SK-N-SH (cell line): ENCODE measurements at regions not wholly inside any gene's neighbourhood (a gene's known extent, or its start where the extent isn't known, plus 50 kb on each side); places are given as distances from the start of the nearest gene placed in this dataset.

ENCODE experiments used
- CTCF ChIA-PET: fragments of 300-600, 350-600 bp; formaldehyde crosslinking; extraction: SDS; loops from one replicate; lab custom pipeline; 2021; lab: Yijun Ruan, JAX
- POLR2A ChIA-PET: fragments of 350-600 bp; sonication (Branson Sonifier 250); formaldehyde crosslinking; extraction: SDS; loops from one replicate; lab custom pipeline; 2020; ENCODE audit warnings: antibody characterized with exemption, inconsistent platforms; lab: Yijun Ruan, JAX
- DNase-seq: peaks from one replicate; pipeline ENCODE4 v3.0.0; 2012
- H2AFZ ChIP-seq: fragments of 200-600 bp; sonication (generic); 2 replicates; pipeline ENCODE4 v1.8.1; 2016; ENCODE audit warnings: antibody characterized with exemption, mild to moderate bottlenecking, low read depth
- H3F3A ChIP-seq: fragments of 200-600 bp; sonication (generic); replicated peaks from 2 replicates; pipeline ENCODE3; 2016; ENCODE audit warnings: antibody characterized with exemption, mild to moderate bottlenecking; ENCODE audit not compliant: insufficient read depth
- H3K27ac ChIP-seq, 2 experiments: fragments of 200-500 bp in 1 of 2; fragments of 200-600 bp in 1 of 2; sonication (Bioruptor generic) in 1 of 2; sonication (generic), shearing (Covaris generic) in 1 of 2; 2 replicates each; pipeline versions ENCODE4 v1.5.1 to v1.6.1; 2014 to 2016; ENCODE audit warnings: low read depth in 2 of 2, inconsistent platforms in 1 of 2, low read length in 1 of 2, mild to moderate bottlenecking in 1 of 2, mixed read lengths in 1 of 2
- H3K27me3 ChIP-seq: fragments of 200-600 bp; sonication (generic), shearing (Covaris generic); 2 replicates; pipeline ENCODE4 v1.6.1; 2016; ENCODE audit warnings: mixed run types; ENCODE audit not compliant: insufficient read depth
- H3K36me3 ChIP-seq, 2 experiments: fragments of 200-500 bp in 1 of 2; fragments of 200-600 bp in 1 of 2; sonication (Bioruptor generic) in 1 of 2; sonication (generic) in 1 of 2; replicated peaks in 1 of 2; 2 replicates each; pipeline versions ENCODE3 to v1.5.1; 2014 to 2016; ENCODE audit warnings: low read length in 1 of 2, mild to moderate bottlenecking in 1 of 2; ENCODE audit not compliant: insufficient read depth in 2 of 2, control insufficient read depth in 1 of 2
- H3K4me1 ChIP-seq, 2 experiments: fragments of 200-500 bp in 1 of 2; fragments of 200-600 bp in 1 of 2; sonication (Bioruptor generic) in 1 of 2; sonication (generic), shearing (Covaris generic) in 1 of 2; 2 replicates each; pipeline versions ENCODE4 v1.5.1 to v1.6.1; 2014 to 2016; ENCODE audit warnings: low read depth in 1 of 2, low read length in 1 of 2, mixed run types in 1 of 2; ENCODE audit not compliant: insufficient read depth in 2 of 2, control insufficient read depth in 1 of 2
- H3K4me2 ChIP-seq: fragments of 200-600 bp; sonication (generic), shearing (Covaris generic); 2 replicates; pipeline ENCODE4 v1.6.1; 2017; ENCODE audit warnings: mixed run types
- H3K4me3 ChIP-seq, 2 experiments: fragments of 200-500 bp in 1 of 2; fragments of 200-600 bp in 1 of 2; sonication (Bioruptor generic) in 1 of 2; sonication (generic), shearing (Covaris generic) in 1 of 2; 2 replicates each; pipeline versions ENCODE4 v1.5.1 to v1.8.1; 2014 to 2016; ENCODE audit warnings: low read depth in 2 of 2, inconsistent platforms in 1 of 2, low read length in 1 of 2, mild to moderate bottlenecking in 1 of 2, mixed read lengths in 1 of 2, moderate library complexity in 1 of 2
- H3K79me2 ChIP-seq: fragments of 200-600 bp; sonication (generic); 2 replicates; pipeline ENCODE4 v1.8.1; 2017; ENCODE audit warnings: mild to moderate bottlenecking; ENCODE audit not compliant: insufficient read depth
- H3K9ac ChIP-seq: fragments of 200-600 bp; sonication (generic); 2 replicates; pipeline ENCODE4 v1.6.1; 2017; ENCODE audit warnings: mixed run types
- H3K9me2 ChIP-seq: fragments of 200-600 bp; sonication (generic); 2 replicates; pipeline ENCODE4 v1.6.1; 2017; ENCODE audit warnings: mixed run types
- H3K9me3 ChIP-seq: fragments of 200-600 bp; sonication (generic); 2 replicates; pipeline ENCODE4 v1.6.1; 2017; ENCODE audit warnings: mixed run types, mild to moderate bottlenecking, moderate library complexity
- H4K20me1 ChIP-seq: fragments of 200-600 bp; sonication (generic); 2 replicates; pipeline ENCODE4 v1.6.1; 2017; ENCODE audit warnings: mild to moderate bottlenecking, mixed run types; ENCODE audit not compliant: insufficient read depth
- CHD2 ChIP-seq: fragments of 150-350 bp; IDR thresholded peaks from 2 replicates; pipeline ENCODE4 v1.6.1; 2018; ENCODE audit warnings: low read length; ENCODE audit not compliant: partially characterized antibody
- CTCF ChIP-seq: fragments of 200-600 bp; sonication (generic); IDR thresholded peaks from 2 replicates; pipeline ENCODE4 v1.6.1; 2017; ENCODE audit warnings: antibody characterized with exemption, mild to moderate bottlenecking, moderate library complexity
- EP300 ChIP-seq, 2 experiments: IDR thresholded peaks; 2 replicates each; pipeline versions ENCODE4 v1.4.0 to v1.6.1; 2012; ENCODE audit warnings: borderline replicate concordance in 1 of 2, low read depth in 1 of 2, low read length in 1 of 2
- FOXJ3 ChIP-seq: sonication (generic); formaldehyde crosslinking; IDR thresholded peaks from 2 replicates; pipeline ENCODE4 v1.5.1; 2020; ENCODE audit warnings: mild to moderate bottlenecking, missing genetic modification reagents
- FOXM1 ChIP-seq: IDR thresholded peaks from 2 replicates; pipeline ENCODE4 v1.4.0; 2012; ENCODE audit warnings: low read depth, mild to moderate bottlenecking
- MEF2A ChIP-seq: IDR thresholded peaks from 2 replicates; pipeline ENCODE4 v1.4.0; 2012; ENCODE audit warnings: low read depth, borderline replicate concordance
- MXI1 ChIP-seq: IDR thresholded peaks from 2 replicates; pipeline ENCODE4 v1.6.1; 2012; ENCODE audit warnings: mild to moderate bottlenecking, low read depth, low read length, improper control_type of control experiment
- NFIC ChIP-seq: IDR thresholded peaks from 2 replicates; pipeline ENCODE4 v1.4.0; 2012; ENCODE audit warnings: borderline replicate concordance
- NRF1 ChIP-seq: IDR thresholded peaks from 2 replicates; pipeline ENCODE4 v1.6.1; 2012; ENCODE audit warnings: low read depth, mild to moderate bottlenecking, low read length
- POLR2AphosphoS5 ChIP-seq: IDR thresholded peaks from 2 replicates; pipeline ENCODE4 v1.6.1; 2012; ENCODE audit warnings: low read depth, low read length
- RFX5 ChIP-seq: IDR thresholded peaks from 2 replicates; pipeline ENCODE4 v1.6.1; 2012; ENCODE audit warnings: mild to moderate bottlenecking, improper control_type of control experiment, low read length
- RXRA ChIP-seq: IDR thresholded peaks from 2 replicates; pipeline ENCODE4 v1.4.0; 2012; ENCODE audit warnings: low read depth, mild to moderate bottlenecking, borderline replicate concordance
- SMC3 ChIP-seq: IDR thresholded peaks from 2 replicates; pipeline ENCODE4 v1.6.1; 2012; ENCODE audit warnings: low read depth, low read length, improper control_type of control experiment
- TCF12 ChIP-seq: IDR thresholded peaks from 2 replicates; pipeline ENCODE4 v1.4.0; 2012
- TEAD4 ChIP-seq: IDR thresholded peaks from 2 replicates; pipeline ENCODE4 v1.4.0; 2012; ENCODE audit warnings: mild to moderate bottlenecking, borderline replicate concordance; ENCODE audit not compliant: insufficient read depth
- USF1 ChIP-seq: IDR thresholded peaks from 2 replicates; pipeline ENCODE4 v1.4.0; 2012; ENCODE audit warnings: low read depth, borderline replicate concordance
- USF2 ChIP-seq: fragments of 150-350 bp; IDR thresholded peaks from 2 replicates; pipeline ENCODE4 v1.6.1; 2017; ENCODE audit warnings: antibody characterized with exemption, low read length, low read depth, borderline replicate concordance
- YY1 ChIP-seq: IDR thresholded peaks from 2 replicates; pipeline ENCODE4 v1.4.0; 2012; ENCODE audit warnings: low read depth, mild to moderate bottlenecking
- WGBS: methylation state at CpG from one replicate; pipeline ENCODE4 v1.1.6; 2017; ENCODE audit warnings: low lambda C conversion rate; 5-methylcytosine and 5-hydroxymethylcytosine counted together
- TF ChIP-seq, protein P1 (sequence below): IDR thresholded peaks from 2 replicates; pipeline ENCODE4; 2012
- TF ChIP-seq, protein P2 (sequence below): fragments of 150-350 bp; IDR thresholded peaks from 2 replicates; pipeline ENCODE4 v1.6.1; 2016; ENCODE audit warnings: mild to moderate bottlenecking, low read depth, low read length

DNA sequence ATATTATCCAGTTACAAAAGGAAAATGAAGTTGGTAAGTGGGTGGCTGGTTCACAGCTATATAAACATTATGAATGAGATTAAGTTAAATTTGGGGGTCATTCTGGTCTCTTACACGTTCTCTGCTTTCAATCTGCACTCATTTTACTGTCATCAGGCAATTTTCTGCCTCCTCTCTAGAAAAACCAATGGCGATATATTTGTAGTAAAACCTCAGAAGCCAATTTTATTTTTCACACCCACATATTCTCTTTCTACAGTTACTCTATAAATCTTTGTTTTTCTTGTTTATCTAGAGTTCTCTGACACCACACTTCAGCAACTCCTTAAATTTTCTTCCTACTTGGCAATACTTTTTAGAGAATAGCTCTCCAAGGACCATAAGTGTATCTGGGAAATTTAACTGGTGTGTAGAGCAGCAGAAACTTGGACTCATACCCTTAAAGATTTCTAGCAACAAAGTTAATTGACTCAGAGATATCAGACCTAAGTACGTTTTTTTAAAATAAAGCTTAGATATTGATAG, 926.9 kb downstream of the TMTC2 start:
- Histone ChIP-seq H3K79me2 (no peaks in the 10 kb centered on the region), H4K20me1 (no peaks in the 10 kb centered on the region), H3K27ac (no peak overlapping the region), H2AFZ (no peak overlapping the region), H3K4me1 (no peaks in the 10 kb centered on the region), H3K9ac (no peak overlapping the region)
- WGBS: 41% methylated on average over 3 of the region's 3 CpGs
- TF ChIP-seq TEAD4 (no peak), YY1 (no peak)
- TF ChIP-seq, protein P1, sequence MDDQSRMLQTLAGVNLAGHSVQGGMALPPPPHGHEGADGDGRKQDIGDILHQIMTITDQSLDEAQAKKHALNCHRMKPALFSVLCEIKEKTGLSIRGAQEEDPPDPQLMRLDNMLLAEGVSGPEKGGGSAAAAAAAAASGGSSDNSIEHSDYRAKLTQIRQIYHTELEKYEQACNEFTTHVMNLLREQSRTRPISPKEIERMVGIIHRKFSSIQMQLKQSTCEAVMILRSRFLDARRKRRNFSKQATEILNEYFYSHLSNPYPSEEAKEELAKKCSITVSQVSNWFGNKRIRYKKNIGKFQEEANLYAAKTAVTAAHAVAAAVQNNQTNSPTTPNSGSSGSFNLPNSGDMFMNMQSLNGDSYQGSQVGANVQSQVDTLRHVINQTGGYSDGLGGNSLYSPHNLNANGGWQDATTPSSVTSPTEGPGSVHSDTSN: no peak
- TF ChIP-seq, protein P2, sequence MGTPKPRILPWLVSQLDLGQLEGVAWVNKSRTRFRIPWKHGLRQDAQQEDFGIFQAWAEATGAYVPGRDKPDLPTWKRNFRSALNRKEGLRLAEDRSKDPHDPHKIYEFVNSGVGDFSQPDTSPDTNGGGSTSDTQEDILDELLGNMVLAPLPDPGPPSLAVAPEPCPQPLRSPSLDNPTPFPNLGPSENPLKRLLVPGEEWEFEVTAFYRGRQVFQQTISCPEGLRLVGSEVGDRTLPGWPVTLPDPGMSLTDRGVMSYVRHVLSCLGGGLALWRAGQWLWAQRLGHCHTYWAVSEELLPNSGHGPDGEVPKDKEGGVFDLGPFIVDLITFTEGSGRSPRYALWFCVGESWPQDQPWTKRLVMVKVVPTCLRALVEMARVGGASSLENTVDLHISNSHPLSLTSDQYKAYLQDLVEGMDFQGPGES: no peak
- TF ChIP-seq, all 33 proteins: peak for 0
- Histone ChIP-seq H3K9me2 (no peaks in the 10 kb centered on the region), H3K27me3 (no peaks in the 10 kb centered on the region), H3K4me2 (no peak overlapping the region), H3K9me3 (0 out of 2 replicates have a peak, but pooled peaks cover 3% of the 10 kb centered on the region), H3F3A (no peaks in the 10 kb centered on the region), H3K36me3 (no peaks in the 10 kb centered on the region), H3K4me3 (no peak overlapping the region)
- DNase-seq: no peak
- CTCF ChIA-PET: no interaction called here
- POLR2A ChIA-PET: no interaction called here

DNA sequence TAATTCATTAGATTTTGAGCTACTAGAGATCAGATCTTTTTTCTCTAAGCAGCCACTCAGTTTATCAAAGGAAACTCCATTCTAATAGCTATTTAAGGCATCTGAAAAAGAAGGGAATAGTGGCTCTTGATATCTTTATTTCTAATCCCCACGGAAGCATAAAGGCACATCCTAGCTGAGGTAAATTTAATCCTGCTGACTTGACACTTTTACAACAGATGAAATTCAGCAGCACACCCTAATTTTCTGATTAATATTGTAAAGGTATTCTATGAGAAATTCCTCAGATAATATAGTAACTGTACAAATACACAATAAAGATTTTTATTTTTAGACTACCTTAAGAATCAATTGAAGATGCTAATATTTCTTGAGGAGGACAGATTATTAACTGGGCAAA, 916.4 kb downstream of the TMTC2 start:
- ChIA-PET POLR2A (no interaction called here), CTCF (no interaction called here)
- Histone ChIP-seq H3K9ac (no peak overlapping the region), H3K27ac (no peak overlapping the region), H2AFZ (no peak overlapping the region), H3K4me1 (no peaks in the 10 kb centered on the region), H3K4me3 (no peak overlapping the region), H3K4me2 (no peak overlapping the region), H3K36me3 (no peaks in the 10 kb centered on the region), H3K9me2 (no peaks in the 10 kb centered on the region), H3K79me2 (no peaks in the 10 kb centered on the region), H3K9me3 (peaks cover 13% of the 10 kb centered on the region; the same call in 1 of the 2 replicates), H3K27me3 (no peaks in the 10 kb centered on the region), H4K20me1 (no peaks in the 10 kb centered on the region), H3F3A (no peaks in the 10 kb centered on the region)
- TF ChIP-seq EP300 (IDR thresholded peaks at IDR 0.05; ENCODE audit: borderline replicate concordance in 1 of 2, low read depth in 1 of 2, low read length in 1 of 2): no peak
- no peak for TF ChIP-seq USF1
- no peak for TF ChIP-seq MEF2A
- TF ChIP-seq CTCF: no peak
- no peak for TF ChIP-seq CHD2
- no peak for TF ChIP-seq MXI1
- TF ChIP-seq SMC3: no peak
- no peak for TF ChIP-seq FOXJ3 (CRISPR knock-in tag)
- TF ChIP-seq FOXM1: no peak
- TF ChIP-seq POLR2AphosphoS5: no peak
- no peak for TF ChIP-seq NRF1
- TF ChIP-seq USF2: no peak
- no peak for TF ChIP-seq RXRA
- no peak for TF ChIP-seq RFX5
- no peak for TF ChIP-seq TEAD4
- TF ChIP-seq NFIC: no peak
- no peak for TF ChIP-seq TCF12
- DNase-seq: no peak
- 45% methylated on average over 1 of the region's 1 CpG for WGBS
